CD4-positive, alpha-beta memory T cell (primary cell): ENCODE measurements at regions not wholly inside any gene's neighbourhood (a gene's known extent, or its start where the extent isn't known, plus 50 kb on each side); places are given as distances from the start of the nearest gene placed in this dataset.
"Not testable (repeated sequence)": the region's sequence is repeated elsewhere in the genome, so short reads cannot be mapped to it uniquely, and the experiment has no call there.

Experiments used
- CTCF ChIA-PET: fragments of 350-600 bp; sonication (Branson Sonifier 250); formaldehyde crosslinking; loops from one replicate; lab custom pipeline; 2021; ENCODE audit warnings: inconsistent platforms; ENCODE audit not compliant: partially characterized antibody; lab: Charles Lee
- POLR2A ChIA-PET: fragments of 350-600 bp; sonication (Branson Sonifier 250); formaldehyde crosslinking; loops from one replicate; lab custom pipeline; 2021; ENCODE audit not compliant: partially characterized antibody; lab: Charles Lee
- DNase-seq, 5 donors: peaks; one replicate each; pipeline versions ENCODE4 v3.0.0 to v3.0.0-alpha.2; 2020 to 2022; ENCODE audit warnings: mixed read lengths in 1 of 5
- H3K27ac ChIP-seq: one replicate; pipeline ENCODE4 v1.7.0; 2013; ENCODE audit warnings: low read depth, low read length
- H3K27me3 ChIP-seq: 2 replicates; pipeline ENCODE4 v1.7.0; 2013; ENCODE audit warnings: mild to moderate bottlenecking, low read length, moderate library complexity; ENCODE audit not compliant: insufficient read depth
- H3K36me3 ChIP-seq: 2 replicates; pipeline ENCODE4 v1.7.0; 2013; ENCODE audit warnings: mild to moderate bottlenecking, low read length, moderate library complexity; ENCODE audit not compliant: insufficient read depth
- H3K4me1 ChIP-seq: 2 replicates; pipeline ENCODE4 v1.7.0; 2013; ENCODE audit warnings: mild to moderate bottlenecking, low read length, moderate library complexity; ENCODE audit not compliant: insufficient read depth
- H3K4me3 ChIP-seq, 2 donors: one replicate each; pipeline ENCODE4 v1.7.0; 2013; ENCODE audit warnings: low read length in 2 of 2, mild to moderate bottlenecking in 1 of 2
- H3K9me3 ChIP-seq, 2 donors: one replicate each; pipeline ENCODE4 v1.7.0; 2013; ENCODE audit warnings: low read length in 2 of 2, control low read depth in 1 of 2; ENCODE audit not compliant: control insufficient read depth in 1 of 2
- H3K27ac Mint-ChIP-seq, 7 donors: one replicate each; pipeline ENCODE4 v1.8.0; 2020 to 2021; ENCODE audit warnings: mixed read lengths in 7 of 7, mild to moderate bottlenecking in 6 of 7, inconsistent platforms in 3 of 7, moderate library complexity in 3 of 7
- H3K27me3 Mint-ChIP-seq, 2 donors: one replicate each; pipeline ENCODE4 v1.8.0; 2020 to 2021; ENCODE audit warnings: mixed read lengths in 2 of 2
- H3K36me3 Mint-ChIP-seq, 2 donors: one replicate each; pipeline ENCODE4 v1.8.0; 2020 to 2021; ENCODE audit warnings: mixed read lengths in 2 of 2, inconsistent platforms in 1 of 2, mild to moderate bottlenecking in 1 of 2
- H3K4me1 Mint-ChIP-seq, 4 donors: one replicate each; pipeline ENCODE4 v1.8.0; 2020 to 2021; ENCODE audit warnings: mixed read lengths in 4 of 4, mild to moderate bottlenecking in 1 of 4
- H3K4me3 Mint-ChIP-seq, 8 donors: one replicate each; pipeline ENCODE4 v1.8.0; 2020 to 2021; ENCODE audit warnings: mixed read lengths in 8 of 8, mild to moderate bottlenecking in 7 of 8, moderate library complexity in 6 of 8, inconsistent platforms in 3 of 8
- H3K9me3 Mint-ChIP-seq, 8 donors: one replicate each; pipeline ENCODE4 v1.8.0; 2020 to 2021; ENCODE audit warnings: mixed read lengths in 8 of 8, mild to moderate bottlenecking in 5 of 8, inconsistent platforms in 3 of 8, moderate library complexity in 1 of 8
- intact Hi-C: fragments of 100-400 bp; cut with micrococcal nuclease; formaldehyde crosslinking; loops from one replicate; pipeline ENCODE4 v1.15.1; 2023

DNA sequence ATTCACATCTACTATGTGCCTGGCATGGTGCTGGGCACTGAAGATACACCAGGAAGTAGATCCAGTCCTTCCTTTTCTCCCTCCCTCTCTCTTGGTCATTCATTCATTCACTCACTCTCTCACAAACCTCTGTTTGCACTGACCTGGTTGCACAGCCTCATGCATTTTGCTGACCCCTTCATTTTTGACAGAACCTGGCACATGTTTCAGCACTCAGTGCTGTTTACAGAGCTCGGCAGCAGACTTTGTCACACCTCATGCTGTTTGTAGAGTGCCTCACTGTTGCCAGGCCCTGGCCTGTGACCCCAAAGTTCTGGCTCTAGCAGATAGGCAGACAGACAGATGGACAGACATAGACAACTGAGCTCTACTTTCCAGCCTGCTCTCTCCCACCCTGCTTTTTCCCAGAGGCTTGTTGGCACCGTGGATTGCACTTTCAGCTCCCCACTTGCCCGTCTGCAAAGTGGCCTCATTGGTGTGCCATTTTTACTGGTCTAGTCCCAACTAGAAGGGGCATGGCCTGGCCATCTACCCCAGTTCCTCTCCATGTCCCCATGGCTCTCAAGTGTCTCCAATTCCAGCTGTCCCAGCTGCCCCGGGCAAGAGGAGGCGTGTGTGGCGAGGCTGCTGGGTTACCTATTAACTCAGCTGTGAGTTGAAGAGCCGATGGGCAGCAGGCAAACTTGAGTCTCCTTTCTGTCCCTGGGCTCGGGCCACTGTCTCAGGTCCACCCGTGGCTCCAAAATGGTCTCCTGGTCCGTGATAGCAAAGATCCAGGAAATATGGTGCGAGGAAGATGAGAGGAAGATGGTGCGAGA lies 277.0 kb upstream of the TEKT4 start:
- H3K4me3 Mint-ChIP-seq, H3K27ac Mint-ChIP-seq, H3K4me1 Mint-ChIP-seq, H3K9me3 Mint-ChIP-seq, H3K27me3 ChIP-seq, H3K36me3 ChIP-seq, H3K4me1 ChIP-seq, H3K27me3 Mint-ChIP-seq, H3K36me3 Mint-ChIP-seq, H3K9me3 ChIP-seq, DNase-seq, POLR2A ChIA-PET, H3K27ac ChIP-seq, H3K4me3 ChIP-seq, intact Hi-C loops, CTCF ChIA-PET: not testable (repeated sequence)

DNA sequence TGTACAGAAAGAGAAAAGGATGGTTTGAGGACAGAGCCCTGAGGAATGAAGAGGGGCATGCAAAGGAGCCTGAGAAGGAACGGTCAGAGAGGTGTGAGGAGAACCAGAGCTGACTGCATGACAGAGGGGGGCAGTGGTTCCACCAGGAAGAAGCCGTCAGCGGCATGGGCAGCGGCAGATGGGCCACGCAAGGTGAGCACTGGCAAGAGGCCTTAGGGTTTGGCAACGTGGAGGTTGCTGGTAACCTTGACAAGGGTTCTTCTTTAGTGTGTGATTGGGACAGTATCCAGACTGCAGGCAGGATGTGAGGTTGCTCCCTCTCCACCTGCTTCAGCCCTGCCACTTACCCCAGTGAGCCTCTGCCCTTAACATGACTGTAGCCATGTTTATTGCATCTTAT lies 275.3 kb upstream of the TEKT4 start:
- H3K4me3 Mint-ChIP-seq, H3K36me3 ChIP-seq, H3K4me3 ChIP-seq, H3K27me3 ChIP-seq, H3K27ac Mint-ChIP-seq, CTCF ChIA-PET, intact Hi-C loops, H3K27me3 Mint-ChIP-seq, H3K27ac ChIP-seq, POLR2A ChIA-PET, H3K4me1 Mint-ChIP-seq, H3K9me3 ChIP-seq, DNase-seq, H3K36me3 Mint-ChIP-seq, H3K4me1 ChIP-seq: not testable (repeated sequence)
- H3K9me3 Mint-ChIP-seq = peaks cover 0 to 12% (median 0%) of the 10 kb centered on the region in 8 donors

DNA sequence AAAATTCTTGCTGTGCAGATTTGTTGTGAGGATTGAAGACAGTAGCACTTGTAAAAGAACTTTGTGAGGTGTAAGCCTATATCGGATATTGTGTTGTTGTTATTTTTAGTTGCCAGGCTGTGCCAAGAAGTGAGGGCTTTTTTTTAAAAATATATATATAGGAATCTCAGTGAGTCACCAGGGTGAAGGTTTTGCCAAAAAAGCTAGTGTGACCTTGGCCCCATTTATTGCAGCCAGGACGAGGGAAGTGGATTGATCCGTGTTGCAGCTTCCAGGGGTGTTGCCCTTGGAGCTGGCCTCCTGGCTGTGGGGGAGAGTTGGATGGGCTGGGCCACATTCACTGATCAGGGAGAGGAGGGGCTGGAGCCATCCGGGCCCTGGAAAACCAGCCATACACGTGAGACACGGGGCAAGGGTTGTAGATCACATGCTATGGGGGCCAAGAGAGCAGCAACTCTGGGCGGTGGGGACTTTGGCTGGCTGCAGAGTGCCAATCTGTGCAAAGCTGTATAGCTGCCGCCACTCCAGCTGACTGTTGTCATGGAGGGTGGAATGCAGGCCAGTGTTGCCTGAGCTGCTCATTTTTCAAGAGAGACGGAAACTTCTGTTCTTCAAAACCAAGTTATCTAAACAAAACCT lies 273.0 kb upstream of the TEKT4 start:
- CTCF ChIA-PET, POLR2A ChIA-PET, H3K36me3 ChIP-seq, intact Hi-C loops, H3K4me1 Mint-ChIP-seq, H3K36me3 Mint-ChIP-seq, H3K4me3 Mint-ChIP-seq, H3K27me3 ChIP-seq, H3K9me3 Mint-ChIP-seq, H3K27ac ChIP-seq, H3K9me3 ChIP-seq, H3K4me3 ChIP-seq, H3K27ac Mint-ChIP-seq, H3K4me1 ChIP-seq, H3K27me3 Mint-ChIP-seq, DNase-seq: not testable (repeated sequence)

DNA sequence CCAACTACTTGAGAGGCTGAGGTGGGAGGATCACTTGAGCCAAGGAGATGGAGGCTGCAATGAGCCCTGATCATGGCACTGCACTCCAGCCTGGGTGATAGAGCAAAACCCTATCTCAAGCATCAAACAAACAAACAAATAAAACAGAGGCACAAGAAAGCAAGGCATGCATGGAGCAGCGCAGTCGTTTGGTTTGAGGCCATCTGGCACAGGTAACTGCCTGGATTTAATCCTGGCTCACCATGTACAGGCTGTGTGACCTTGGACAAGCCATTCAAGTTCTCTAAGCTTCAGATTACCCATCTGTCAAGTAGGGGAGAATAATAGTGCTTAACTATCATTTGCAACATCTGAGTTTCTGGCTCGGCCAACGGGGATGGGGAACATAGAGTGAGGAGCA lies 270.3 kb upstream of the TEKT4 start:
- intact Hi-C loops, H3K27ac Mint-ChIP-seq, H3K36me3 ChIP-seq, CTCF ChIA-PET, H3K9me3 ChIP-seq, H3K27me3 Mint-ChIP-seq, H3K4me1 ChIP-seq, H3K36me3 Mint-ChIP-seq, DNase-seq, H3K9me3 Mint-ChIP-seq, H3K27me3 ChIP-seq, H3K27ac ChIP-seq, H3K4me1 Mint-ChIP-seq, H3K4me3 ChIP-seq, POLR2A ChIA-PET, H3K4me3 Mint-ChIP-seq: not testable (repeated sequence)

DNA sequence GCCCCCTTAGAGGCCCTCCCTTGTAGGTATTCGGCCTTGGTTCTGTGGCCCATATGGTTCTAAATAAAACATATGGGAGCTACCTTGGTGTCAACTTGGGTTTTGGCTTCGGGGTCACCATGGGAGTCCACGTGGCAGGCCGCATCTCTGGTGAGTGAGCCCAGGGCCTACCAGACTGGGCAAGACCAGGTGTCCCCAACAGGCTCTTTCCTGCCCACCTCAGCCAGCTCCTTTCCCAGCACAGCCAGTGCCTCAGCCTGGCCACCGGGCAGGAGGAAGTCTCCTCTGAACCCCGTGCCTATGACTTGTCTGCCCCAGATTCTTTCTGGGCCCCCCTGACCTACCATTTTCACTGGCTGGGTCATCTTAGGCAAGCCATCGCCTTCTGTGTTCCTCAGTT lies 268.8 kb upstream of the TEKT4 start:
- Histone ChIP-seq H3K27me3 (no peaks in the 10 kb centered on the region), H3K4me1 (no peaks in the 10 kb centered on the region), H3K27ac (no peak overlapping the region), H3K4me3 (no peak overlapping the region), H3K9me3 (no peaks in the 10 kb centered on the region), H3K36me3 (no peaks in the 10 kb centered on the region)
- no peak overlapping the region for H3K4me3 Mint-ChIP-seq
- POLR2A ChIA-PET = no interaction called here
- H3K36me3 Mint-ChIP-seq = no peaks in the 10 kb centered on the region
- H3K9me3 Mint-ChIP-seq = peaks cover 0 to 6% (median 3%) of the 10 kb centered on the region in 8 donors
- H3K27ac Mint-ChIP-seq = no peak overlapping the region
- CTCF ChIA-PET = no interaction called here
- intact Hi-C loops = no loop called here
- DNase-seq = no peak
- H3K27me3 Mint-ChIP-seq = peaks cover 0 to 2% of the 10 kb centered on the region in 2 donors
- no peaks in the 10 kb centered on the region for H3K4me1 Mint-ChIP-seq

DNA sequence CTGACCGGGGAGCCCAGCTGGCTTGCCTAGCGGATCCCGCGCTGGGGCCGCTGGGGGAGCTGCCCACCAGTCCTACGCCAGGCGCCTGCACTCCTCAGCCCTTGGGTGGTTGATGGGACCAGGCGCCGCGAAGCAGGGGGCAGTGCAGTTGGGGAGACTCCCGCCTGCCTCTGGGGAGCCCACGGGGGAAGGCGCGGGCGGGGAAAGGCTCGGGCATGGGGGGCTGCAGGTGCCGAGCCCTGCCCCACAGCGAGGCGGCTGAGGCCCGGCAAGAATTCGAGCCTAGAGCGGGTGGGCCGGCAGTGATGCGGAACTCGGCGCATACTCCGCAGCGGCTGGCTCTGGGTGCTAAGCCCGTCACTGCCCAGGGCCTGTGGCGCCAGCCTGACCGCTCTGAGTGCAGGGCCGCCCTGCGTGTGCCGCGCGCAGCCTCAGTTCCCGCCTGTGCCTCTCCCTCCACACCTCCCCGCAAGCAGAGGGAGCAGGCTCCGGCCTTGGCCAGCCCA lies 249.1 kb upstream of the TEKT4 start:
- Histone ChIP-seq H3K27me3 (no peaks in the 10 kb centered on the region), H3K36me3 (no peaks in the 10 kb centered on the region), H3K4me3 (no peak overlapping the region), H3K9me3 (no peaks in the 10 kb centered on the region), H3K27ac (no peak overlapping the region), H3K4me1 (no peaks in the 10 kb centered on the region)
- Mint-ChIP-seq H3K4me3 (no peak overlapping the region), H3K4me1 (no peaks in the 10 kb centered on the region), H3K36me3 (no peaks in the 10 kb centered on the region), H3K9me3 (peaks cover 0 to 7% (median 3%) of the 10 kb centered on the region in 8 donors), H3K27me3 (peaks cover 0 to 1% of the 10 kb centered on the region in 2 donors), H3K27ac (no peak overlapping the region)
- CTCF ChIA-PET = no interaction called here
- POLR2A ChIA-PET = no interaction called here
- DNase-seq = no peak
- intact Hi-C loops = no loop called here

DNA sequence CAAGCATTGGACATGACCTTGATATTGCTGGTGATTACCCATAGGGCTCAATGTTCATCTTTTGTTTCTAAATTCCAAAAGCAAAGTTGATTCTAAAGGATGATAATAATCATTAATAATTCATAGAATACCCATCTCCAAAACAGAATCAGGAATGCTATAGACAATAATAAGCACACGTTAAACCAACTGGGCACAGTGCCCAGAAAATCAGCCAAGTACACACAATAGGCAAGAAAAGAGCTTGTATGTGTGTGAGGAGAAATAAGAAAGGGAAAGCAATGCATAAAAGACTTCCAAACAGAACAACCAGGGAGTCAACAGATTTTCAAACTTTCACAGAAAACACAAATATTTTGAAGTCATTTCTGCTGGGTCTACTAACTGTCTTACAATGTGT lies 242.3 kb upstream of the TEKT4 start:
- H3K4me3 Mint-ChIP-seq, intact Hi-C loops, H3K4me3 ChIP-seq, H3K27me3 ChIP-seq, H3K4me1 Mint-ChIP-seq, H3K36me3 ChIP-seq, H3K9me3 ChIP-seq, H3K27me3 Mint-ChIP-seq, POLR2A ChIA-PET, H3K27ac ChIP-seq, H3K9me3 Mint-ChIP-seq, CTCF ChIA-PET, H3K4me1 ChIP-seq, DNase-seq, H3K36me3 Mint-ChIP-seq, H3K27ac Mint-ChIP-seq: not testable (repeated sequence)
